GM21576 (cell line): ENCODE measurements at regions not wholly inside any gene's neighbourhood (a gene's known extent, or its start where the extent isn't known, plus 50 kb on each side); places are given as distances from the start of the nearest gene placed in this dataset.

Experiments
- ATAC-seq: cut with Tn5 transposase; IDR thresholded peaks from one replicate; pipeline ENCODE4 v1.9.1; 2021; ENCODE audit warnings: mild to moderate bottlenecking, moderate library complexity; ENCODE audit not compliant: unreplicated experiment

GRCh38 chr13:26838821-26839220 lies 78.2 kb upstream of the GPR12 start:
- no peak for ATAC-seq

DNA sequence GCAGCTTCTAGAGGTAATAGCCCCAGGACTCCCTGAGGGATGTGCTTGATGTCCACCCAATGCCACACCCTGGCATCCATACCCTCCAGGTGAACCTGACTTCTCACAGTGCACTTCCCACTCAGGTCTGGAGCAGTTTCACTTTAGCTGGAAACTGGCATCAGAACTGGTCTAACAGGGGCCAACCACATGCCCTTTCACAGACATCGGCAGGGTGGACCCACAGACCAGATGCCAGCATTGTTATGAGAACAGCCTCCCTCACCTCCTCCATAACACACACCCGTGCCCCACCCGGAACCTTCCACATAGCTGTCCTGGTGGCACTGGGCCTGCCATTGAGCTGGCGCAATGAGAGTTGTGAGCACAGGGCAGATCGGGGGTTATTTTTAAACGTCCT lies 77.4 kb upstream of the GPR12 start:
- ATAC-seq: no peak

- no peak for ATAC-seq
Observed at GRCh38 chr13:26837102-26837501, 76.5 kb upstream of the GPR12 start.

GRCh38 chr13:26836626-26837025 lies 76.0 kb upstream of the GPR12 start:
- ATAC-seq: no peak

- no peak for ATAC-seq
Observed at GRCh38 chr13:26834646-26835045, 74.1 kb upstream of the GPR12 start.

DNA sequence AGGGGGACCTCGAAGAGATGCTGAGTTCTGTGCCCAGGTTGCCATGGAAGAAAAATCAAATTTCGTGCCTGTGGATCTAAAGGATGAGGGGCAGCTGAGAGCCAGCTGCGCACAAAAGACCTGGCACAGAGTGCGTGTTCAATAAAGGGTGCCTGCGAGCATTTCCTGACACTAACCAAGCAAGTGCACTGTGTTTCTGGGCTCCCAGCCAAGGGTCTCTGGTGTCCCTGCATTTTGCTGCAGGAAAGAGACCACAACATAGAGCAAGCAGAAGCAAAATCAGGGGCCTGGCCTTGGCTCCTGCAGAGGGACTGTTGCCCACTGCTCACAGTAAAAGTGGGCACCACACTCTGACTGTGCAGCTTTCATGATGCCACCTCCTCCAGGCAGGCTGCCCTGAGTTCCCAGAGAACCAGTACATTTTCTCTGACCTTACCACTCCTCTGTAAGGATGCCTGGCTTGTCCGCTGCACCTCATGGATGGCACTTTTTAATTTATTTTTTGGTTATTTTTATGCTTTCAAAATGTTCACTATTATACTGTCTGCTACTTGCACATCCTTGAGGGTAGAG lies 70.8 kb upstream of the GPR12 start:
- ATAC-seq: no peak

DNA sequence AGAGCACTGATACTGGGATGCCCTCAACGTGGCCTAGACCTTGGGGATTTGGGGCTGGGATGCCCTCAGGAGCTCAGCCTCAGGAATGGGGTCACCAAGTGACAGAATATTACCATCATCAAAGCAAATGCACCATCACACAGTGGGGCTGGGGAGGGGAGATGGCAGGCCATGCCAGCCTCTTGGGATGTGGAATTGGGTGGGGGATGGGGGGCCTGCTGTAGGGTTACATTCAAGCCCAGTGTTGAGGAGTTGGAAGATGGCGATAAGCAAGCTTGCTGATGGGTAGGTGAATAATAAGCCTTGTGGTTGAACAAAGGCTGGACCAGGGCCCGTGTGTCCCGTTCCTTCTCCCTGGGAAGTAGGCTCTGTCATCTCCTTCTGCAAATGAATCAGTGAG lies 69.1 kb upstream of the GPR12 start:
- no peak for ATAC-seq

DNA sequence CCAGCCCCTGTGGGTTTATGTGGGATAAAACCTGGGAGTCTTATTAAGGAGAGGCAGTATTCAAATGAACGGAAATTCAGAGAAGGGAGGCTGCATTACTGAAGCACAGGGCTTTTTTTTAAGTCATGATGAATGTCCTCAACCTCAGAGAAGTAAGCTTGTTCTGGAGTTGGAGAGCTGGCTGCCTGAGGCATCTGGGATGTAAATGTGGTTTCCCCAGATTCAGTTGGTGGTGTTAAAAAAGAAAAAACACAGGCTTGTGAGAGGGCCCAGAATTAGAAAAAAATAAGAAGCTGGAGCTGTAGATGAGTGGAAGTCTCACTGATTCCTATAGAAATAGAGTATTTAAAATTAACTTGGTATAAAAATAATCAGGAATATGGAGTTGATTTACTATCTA lies 64.0 kb upstream of the GPR12 start:
- ATAC-seq: no peak

GRCh38 chr13:26822146-26822545 lies 61.6 kb upstream of the GPR12 start:
- no peak for ATAC-seq

DNA sequence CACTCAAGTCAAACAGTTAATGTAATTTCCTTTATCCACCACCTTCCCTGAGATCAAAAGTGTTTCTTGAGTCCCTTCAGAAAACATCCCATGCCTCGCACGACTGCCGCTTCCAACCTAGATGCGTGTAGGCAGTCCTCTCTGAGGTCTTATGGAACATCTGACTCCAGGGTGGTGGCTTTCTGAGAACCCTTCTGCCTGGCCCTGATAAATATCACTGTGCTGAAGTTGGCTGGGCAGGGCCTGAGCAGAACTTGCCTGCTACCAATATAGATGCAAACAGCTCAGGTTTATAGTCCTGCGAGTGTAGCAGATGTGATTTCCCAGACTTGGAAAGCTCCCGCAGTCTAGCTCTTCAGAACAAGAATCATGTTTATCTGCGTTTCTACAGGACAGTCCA lies 61.1 kb upstream of the GPR12 start:
- ATAC-seq: no peak

DNA sequence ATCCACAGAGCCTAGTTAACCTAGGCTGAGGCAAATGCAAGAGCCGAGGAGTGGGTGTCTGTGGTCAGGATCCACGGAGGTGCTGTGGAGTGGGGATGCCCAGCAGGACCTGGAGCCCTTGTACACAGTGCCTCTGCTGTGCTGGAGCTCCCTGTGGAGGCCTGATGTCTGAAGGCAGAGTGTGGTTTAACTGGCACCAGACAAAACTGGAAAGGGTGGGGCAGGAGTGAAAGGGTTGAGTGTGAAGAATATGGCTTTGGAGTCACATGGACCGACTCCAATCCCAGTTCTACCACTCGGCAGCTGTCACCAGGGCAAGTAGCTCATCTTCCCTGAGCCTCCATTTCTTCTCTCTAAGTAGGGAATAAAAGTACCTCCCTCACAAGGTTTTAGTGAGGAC lies 60.3 kb upstream of the GPR12 start:
- no peak for ATAC-seq

DNA sequence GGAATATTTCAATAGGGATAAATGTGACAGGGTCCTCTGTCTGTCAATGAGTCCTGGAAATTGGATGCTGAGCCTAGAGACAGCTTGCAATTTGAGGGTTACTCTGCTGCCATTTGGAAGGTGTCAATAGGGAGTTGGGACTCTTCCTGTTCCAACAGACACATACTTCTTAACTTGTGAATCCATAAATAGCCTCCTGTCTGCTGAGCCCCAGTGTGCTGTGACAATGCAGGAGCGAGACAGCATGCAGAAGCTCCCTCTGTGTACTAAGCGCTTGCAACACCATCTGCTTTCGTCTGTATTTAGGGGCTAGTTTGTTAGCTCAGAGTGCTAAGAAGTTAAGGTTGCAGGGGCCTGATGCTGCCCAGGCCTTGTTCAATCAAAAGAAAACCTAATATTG lies 58.5 kb upstream of the GPR12 start:
- no peak for ATAC-seq

DNA sequence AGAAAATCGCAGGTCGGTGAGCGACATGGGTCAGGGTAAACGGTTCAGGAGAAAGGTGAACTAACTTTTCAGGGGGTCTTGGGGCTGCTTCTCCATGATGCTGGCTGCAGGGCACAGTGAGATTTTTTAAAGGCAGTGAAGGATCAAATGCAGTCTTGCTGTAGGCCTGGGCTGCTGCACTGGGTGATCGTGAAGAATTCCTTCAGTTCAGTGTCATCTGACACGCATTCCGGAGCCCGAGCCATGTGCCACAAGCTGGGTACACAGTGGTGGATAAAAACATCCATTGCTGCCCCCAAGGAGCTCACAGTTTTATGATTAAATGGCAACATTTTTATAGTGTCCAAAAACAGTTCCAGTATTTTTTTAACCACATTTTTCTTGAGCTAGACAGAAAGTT lies 56.3 kb upstream of the GPR12 start:
- ATAC-seq: no peak

GRCh38 chr13:26813980-26814348 lies 53.4 kb upstream of the GPR12 start:
- ATAC-seq: no peak

DNA sequence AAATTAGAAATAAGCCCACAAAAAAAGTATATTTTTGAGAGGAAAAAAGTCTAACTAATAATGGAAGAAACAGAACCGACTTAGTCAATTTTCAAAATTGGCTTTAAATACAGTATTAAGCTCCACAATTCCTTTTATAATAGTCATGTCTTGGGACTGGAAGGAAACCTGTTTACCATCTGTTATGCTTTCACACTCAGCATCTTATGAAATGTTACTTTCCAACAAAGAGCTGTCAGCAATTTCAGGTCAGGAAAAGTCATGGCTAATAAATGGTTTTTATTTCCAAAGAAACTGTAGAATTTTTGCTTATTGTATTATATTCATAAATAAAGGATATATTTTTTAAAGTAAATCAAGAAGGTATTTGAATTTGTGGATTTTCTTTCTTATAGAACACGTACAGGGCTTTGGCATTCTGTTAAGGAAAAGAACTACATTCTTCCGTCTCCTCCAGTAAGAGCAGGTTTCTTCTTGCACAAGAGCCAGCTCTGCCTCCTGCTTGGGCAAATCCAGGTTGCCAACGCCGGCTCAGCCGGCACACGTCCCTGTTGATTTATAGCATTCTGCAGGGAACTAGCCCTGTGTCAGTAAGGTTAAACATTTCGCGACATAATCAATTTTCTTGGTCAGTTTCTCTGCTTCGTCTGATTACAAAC lies 52.9 kb upstream of the GPR12 start:
- no peak for ATAC-seq

DNA sequence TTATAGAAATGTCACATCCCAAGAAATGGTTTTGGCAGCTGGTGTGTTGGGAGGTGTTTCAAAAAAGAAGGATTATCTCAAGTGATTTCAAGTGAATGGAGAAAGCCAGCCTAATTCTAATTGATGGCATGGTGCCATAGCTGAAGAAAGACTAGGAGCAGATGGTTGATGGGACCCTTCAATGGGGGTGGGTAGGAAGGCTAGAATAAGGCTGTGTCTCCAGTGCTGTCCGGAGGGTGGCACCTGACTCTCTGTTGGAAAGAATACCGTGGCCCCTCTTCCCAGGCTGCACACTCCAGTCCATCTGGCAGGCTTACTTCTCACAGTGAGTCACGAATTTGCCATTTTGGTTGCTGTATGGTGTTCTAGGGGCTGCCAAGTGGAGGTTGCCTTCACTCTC lies 51.0 kb upstream of the GPR12 start:
- ATAC-seq: no peak
